ENCODE measurements at regions not wholly inside any gene's neighbourhood (a gene's known extent, or its start where the extent isn't known, plus 50 kb on each side); places are given as distances from the start of the nearest gene placed in this dataset.
A peak's percentile ranks its signal among the peaks of the same experiment; 100 is the strongest.
"Not testable (repeated sequence)": the region's sequence is repeated elsewhere in the genome, so short reads cannot be mapped to it uniquely, and the experiment has no call there.

- DNase-seq, result no peak
These were observed 394.0 kb downstream of the MIAT start for GRCh38 chr22:27051407-27051806.

- no peak for DNase-seq
These were observed 400.3 kb downstream of the MIAT start for GRCh38 chr22:27057717-27058116.

- DNase-seq, result no peak
These were observed 402.8 kb downstream of the MIAT start for GRCh38 chr22:27060190-27060589.

- no peak for DNase-seq
These were observed 405.5 kb downstream of the MIAT start for GRCh38 chr22:27062910-27063309.

- DNase-seq, result no peak
These were observed 406.0 kb downstream of the MIAT start for GRCh38 chr22:27063406-27063805.

GRCh38 chr22:27063841-27064240 is 406.5 kb downstream of the MIAT start:
- no peak for DNase-seq

- DNase-seq, result no peak
These were observed 407.0 kb downstream of the MIAT start for GRCh38 chr22:27064386-27064785.

GRCh38 chr22:27065279-27065678 is 407.9 kb downstream of the MIAT start:
- no peak for DNase-seq

- no peak for DNase-seq
These were observed 409.5 kb downstream of the MIAT start for GRCh38 chr22:27066856-27067255.

- DNase-seq, result no peak
These were observed 410.7 kb downstream of the MIAT start for GRCh38 chr22:27068121-27068520.

- DNase-seq, result no peak
These were observed 413.2 kb downstream of the MIAT start for GRCh38 chr22:27070594-27070993.

GRCh38 chr22:27073601-27074425 is 416.4 kb downstream of the MIAT start:
- no peak for DNase-seq

GRCh38 chr22:27075028-27075678 is 417.8 kb downstream of the MIAT start:
- no peak for DNase-seq

- DNase-seq, result no peak
These were observed 418.5 kb downstream of the MIAT start for GRCh38 chr22:27075891-27076290.

- DNase-seq, result not testable (repeated sequence)
These were observed 420.7 kb downstream of the MIAT start for GRCh38 chr22:27078064-27078463.

GRCh38 chr22:27080036-27080578 is 422.7 kb downstream of the MIAT start:
- no peak for DNase-seq

- no peak for DNase-seq
These were observed 423.5 kb downstream of the MIAT start for GRCh38 chr22:27080863-27081262.

- DNase-seq, result no peak
These were observed 426.2 kb downstream of the MIAT start for GRCh38 chr22:27083610-27084009.

- DNase-seq, result no peak
These were observed 426.7 kb downstream of the MIAT start for GRCh38 chr22:27084130-27084529.

GRCh38 chr22:27086080-27087044 is 429.0 kb downstream of the MIAT start:
- no peak for DNase-seq

- DNase-seq, result no peak
These were observed 429.7 kb downstream of the MIAT start for GRCh38 chr22:27087051-27087450.

GRCh38 chr22:27088026-27088425 is 430.6 kb downstream of the MIAT start:
- peak in 1 of 3 donors; percentile 65 for DNase-seq

Measured in muscle of back (tissue), 3 donors.